K562 (cell line): ENCODE measurements at regions not wholly inside any gene's neighbourhood (a gene's known extent, or its start where the extent isn't known, plus 50 kb on each side); places are given as distances from the start of the nearest gene placed in this dataset.

Source experiments
- EP300 ChIP-seq: IDR thresholded peaks from 2 replicates; pipeline ENCODE4 v1.6.1; 2012; ENCODE audit warnings: low read length, improper control_type of control experiment
- FOXJ3 ChIP-seq: sonication (generic); formaldehyde crosslinking; IDR thresholded peaks from 2 replicates; pipeline ENCODE4 v1.4.0; 2020; ENCODE audit warnings: mild to moderate bottlenecking, missing genetic modification reagents
- HDAC1 ChIP-seq, 2 experiments: fragments of 450-650 bp; IDR thresholded peaks; 2 replicates each; pipeline ENCODE4 v1.6.1; 2016 to 2017; ENCODE audit warnings: inconsistent platforms in 1 of 2, mild to moderate bottlenecking in 1 of 2, moderate library complexity in 1 of 2
- MTA2 ChIP-seq: fragments of 450-650 bp; IDR thresholded peaks from 2 replicates; pipeline ENCODE4 v1.6.1; 2016; ENCODE audit warnings: low read depth
- NFE2L1 ChIP-seq: fragments of 450-650 bp; IDR thresholded peaks from 2 replicates; pipeline ENCODE4 v1.6.1; 2016; ENCODE audit warnings: missing genetic modification characterization, low read depth, mild to moderate bottlenecking, missing compliant biosample characterization, moderate library complexity, borderline replicate concordance
- RBFOX2 ChIP-seq: fragments of 200-400 bp; formaldehyde crosslinking; IDR thresholded peaks from 2 replicates; pipeline ENCODE4 v1.6.1; 2017; ENCODE audit warnings: low read depth, mild to moderate bottlenecking, low read length, moderate library complexity
- RBM14 ChIP-seq: fragments of 200-400 bp; formaldehyde crosslinking; IDR thresholded peaks from 2 replicates; pipeline ENCODE4 v1.6.1; 2018; ENCODE audit warnings: low read depth, mild to moderate bottlenecking, low read length, moderate library complexity, borderline replicate concordance; ENCODE audit not compliant: insufficient read depth
- SMAD2 ChIP-seq: fragments of 150-350 bp; IDR thresholded peaks from 2 replicates; pipeline ENCODE4 v1.6.1; 2014; ENCODE audit warnings: low read depth, mild to moderate bottlenecking, low read length
- SP2 ChIP-seq: IDR thresholded peaks from 2 replicates; pipeline ENCODE4 v1.6.1; 2011; ENCODE audit warnings: mild to moderate bottlenecking, low read depth, low read length, moderate library complexity; ENCODE audit not compliant: poor library complexity, severe bottlenecking; ENCODE audit errors: extremely low read depth
- ZNF253 ChIP-seq: fragments of 250-450 bp; sonication (Bioruptor Pico); conservative IDR thresholded peaks from 2 replicates; pipeline ENCODE4 v1.6.1; 2021; ENCODE audit warnings: mild to moderate bottlenecking
- TF ChIP-seq, protein P1 (sequence below), 2 experiments: fragments of 450-650 bp; IDR thresholded peaks; 2 replicates each; pipeline ENCODE4 v1.6.1; 2018; ENCODE audit warnings: mild to moderate bottlenecking in 2 of 2, low read depth in 1 of 2; ENCODE audit not compliant: partially characterized antibody in 2 of 2
- TF ChIP-seq, protein P2 (sequence below), 2 experiments: fragments of 450-650 bp in 1 of 2; sonication (generic) in 1 of 2; formaldehyde crosslinking; conservative IDR thresholded peaks; 2 replicates each; pipeline versions ENCODE4 v1.4.0 to v1.8.1; 2020 to 2022; ENCODE audit warnings: mild to moderate bottlenecking in 1 of 2, missing genetic modification reagents in 1 of 2
- TF ChIP-seq, protein P3 (sequence below), 2 experiments: fragments of 200-800 bp in 1 of 2; sonication (Bioruptor generic) in 1 of 2; sonication (generic) in 1 of 2; formaldehyde crosslinking in 1 of 2; IDR thresholded peaks in 1 of 2; conservative IDR thresholded peaks in 1 of 2; 2 replicates each; pipeline versions ENCODE4 v1.5.0 to v1.6.1; 2016 to 2020; ENCODE audit warnings: missing compliant biosample characterization in 1 of 2, missing genetic modification characterization in 1 of 2, missing genetic modification reagents in 1 of 2
- TF ChIP-seq, protein P4 (sequence below): sonication (generic); formaldehyde crosslinking; IDR thresholded peaks from 2 replicates; pipeline ENCODE4 v1.8.1; 2022; ENCODE audit warnings: missing genetic modification reagents
- TF ChIP-seq, protein P5 (sequence below): fragments of 250-450 bp; sonication (Bioruptor Pico); IDR thresholded peaks from 2 replicates; pipeline ENCODE4 v1.8.0; 2021; ENCODE audit warnings: mild to moderate bottlenecking, moderate library complexity

DNA sequence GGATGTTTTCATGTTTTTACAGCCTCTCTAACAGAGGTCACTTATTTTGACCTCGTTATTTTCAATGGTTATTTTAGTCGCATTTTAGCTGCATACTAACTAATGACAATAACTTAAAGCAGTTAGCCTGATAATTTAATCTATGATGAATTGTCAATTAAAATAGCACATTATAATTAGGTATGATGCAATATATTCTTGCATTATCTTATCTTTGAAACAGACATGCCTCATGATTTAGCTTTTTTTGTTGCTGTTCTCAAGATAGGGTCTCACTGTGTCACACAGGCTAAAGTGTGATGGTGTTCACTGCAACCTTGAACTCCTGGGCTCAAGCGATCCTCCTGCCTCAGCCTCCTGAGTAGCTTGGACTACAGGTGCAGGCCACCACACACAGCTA lies 126.4 kb downstream of the KBTBD2 start (continued):
- TF ChIP-seq, protein P1, sequence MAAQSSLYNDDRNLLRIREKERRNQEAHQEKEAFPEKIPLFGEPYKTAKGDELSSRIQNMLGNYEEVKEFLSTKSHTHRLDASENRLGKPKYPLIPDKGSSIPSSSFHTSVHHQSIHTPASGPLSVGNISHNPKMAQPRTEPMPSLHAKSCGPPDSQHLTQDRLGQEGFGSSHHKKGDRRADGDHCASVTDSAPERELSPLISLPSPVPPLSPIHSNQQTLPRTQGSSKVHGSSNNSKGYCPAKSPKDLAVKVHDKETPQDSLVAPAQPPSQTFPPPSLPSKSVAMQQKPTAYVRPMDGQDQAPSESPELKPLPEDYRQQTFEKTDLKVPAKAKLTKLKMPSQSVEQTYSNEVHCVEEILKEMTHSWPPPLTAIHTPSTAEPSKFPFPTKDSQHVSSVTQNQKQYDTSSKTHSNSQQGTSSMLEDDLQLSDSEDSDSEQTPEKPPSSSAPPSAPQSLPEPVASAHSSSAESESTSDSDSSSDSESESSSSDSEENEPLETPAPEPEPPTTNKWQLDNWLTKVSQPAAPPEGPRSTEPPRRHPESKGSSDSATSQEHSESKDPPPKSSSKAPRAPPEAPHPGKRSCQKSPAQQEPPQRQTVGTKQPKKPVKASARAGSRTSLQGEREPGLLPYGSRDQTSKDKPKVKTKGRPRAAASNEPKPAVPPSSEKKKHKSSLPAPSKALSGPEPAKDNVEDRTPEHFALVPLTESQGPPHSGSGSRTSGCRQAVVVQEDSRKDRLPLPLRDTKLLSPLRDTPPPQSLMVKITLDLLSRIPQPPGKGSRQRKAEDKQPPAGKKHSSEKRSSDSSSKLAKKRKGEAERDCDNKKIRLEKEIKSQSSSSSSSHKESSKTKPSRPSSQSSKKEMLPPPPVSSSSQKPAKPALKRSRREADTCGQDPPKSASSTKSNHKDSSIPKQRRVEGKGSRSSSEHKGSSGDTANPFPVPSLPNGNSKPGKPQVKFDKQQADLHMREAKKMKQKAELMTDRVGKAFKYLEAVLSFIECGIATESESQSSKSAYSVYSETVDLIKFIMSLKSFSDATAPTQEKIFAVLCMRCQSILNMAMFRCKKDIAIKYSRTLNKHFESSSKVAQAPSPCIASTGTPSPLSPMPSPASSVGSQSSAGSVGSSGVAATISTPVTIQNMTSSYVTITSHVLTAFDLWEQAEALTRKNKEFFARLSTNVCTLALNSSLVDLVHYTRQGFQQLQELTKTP (IDR thresholded peaks at IDR 0.05; ENCODE audit: low read depth in 1 of 2, partially characterized antibody in 2 of 2), result no peak
- TF ChIP-seq, protein P2, sequence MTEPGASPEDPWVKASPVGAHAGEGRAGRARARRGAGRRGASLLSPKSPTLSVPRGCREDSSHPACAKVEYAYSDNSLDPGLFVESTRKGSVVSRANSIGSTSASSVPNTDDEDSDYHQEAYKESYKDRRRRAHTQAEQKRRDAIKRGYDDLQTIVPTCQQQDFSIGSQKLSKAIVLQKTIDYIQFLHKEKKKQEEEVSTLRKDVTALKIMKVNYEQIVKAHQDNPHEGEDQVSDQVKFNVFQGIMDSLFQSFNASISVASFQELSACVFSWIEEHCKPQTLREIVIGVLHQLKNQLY (CRISPR knock-in tag; conservative IDR thresholded peaks at IDR 0.05), result no peak
- TF ChIP-seq RBM14 (no peak), EP300 (peak; percentile 17; the same call in 1 of the 2 replicates), ZNF253 (CRISPR knock-in tag) (no peak), HDAC1 (IDR thresholded peaks at IDR 0.05) (no peak), NFE2L1 (no peak), FOXJ3 (no peak), SP2 (no peak), RBFOX2 (no peak), MTA2 (no peak), SMAD2 (no peak)
- TF ChIP-seq, protein P3, sequence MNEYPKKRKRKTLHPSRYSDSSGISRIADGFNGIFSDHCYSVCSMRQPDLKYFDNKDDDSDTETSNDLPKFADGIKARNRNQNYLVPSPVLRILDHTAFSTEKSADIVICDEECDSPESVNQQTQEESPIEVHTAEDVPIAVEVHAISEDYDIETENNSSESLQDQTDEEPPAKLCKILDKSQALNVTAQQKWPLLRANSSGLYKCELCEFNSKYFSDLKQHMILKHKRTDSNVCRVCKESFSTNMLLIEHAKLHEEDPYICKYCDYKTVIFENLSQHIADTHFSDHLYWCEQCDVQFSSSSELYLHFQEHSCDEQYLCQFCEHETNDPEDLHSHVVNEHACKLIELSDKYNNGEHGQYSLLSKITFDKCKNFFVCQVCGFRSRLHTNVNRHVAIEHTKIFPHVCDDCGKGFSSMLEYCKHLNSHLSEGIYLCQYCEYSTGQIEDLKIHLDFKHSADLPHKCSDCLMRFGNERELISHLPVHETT (CRISPR knock-in tag; conservative IDR thresholded peaks at IDR 0.05 in 1 of 2, IDR thresholded peaks at IDR 0.05 in 1 of 2), result no peak
- TF ChIP-seq, protein P4, sequence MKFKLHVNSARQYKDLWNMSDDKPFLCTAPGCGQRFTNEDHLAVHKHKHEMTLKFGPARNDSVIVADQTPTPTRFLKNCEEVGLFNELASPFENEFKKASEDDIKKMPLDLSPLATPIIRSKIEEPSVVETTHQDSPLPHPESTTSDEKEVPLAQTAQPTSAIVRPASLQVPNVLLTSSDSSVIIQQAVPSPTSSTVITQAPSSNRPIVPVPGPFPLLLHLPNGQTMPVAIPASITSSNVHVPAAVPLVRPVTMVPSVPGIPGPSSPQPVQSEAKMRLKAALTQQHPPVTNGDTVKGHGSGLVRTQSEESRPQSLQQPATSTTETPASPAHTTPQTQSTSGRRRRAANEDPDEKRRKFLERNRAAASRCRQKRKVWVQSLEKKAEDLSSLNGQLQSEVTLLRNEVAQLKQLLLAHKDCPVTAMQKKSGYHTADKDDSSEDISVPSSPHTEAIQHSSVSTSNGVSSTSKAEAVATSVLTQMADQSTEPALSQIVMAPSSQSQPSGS (CRISPR knock-in tag), result no peak
- TF ChIP-seq, protein P5, sequence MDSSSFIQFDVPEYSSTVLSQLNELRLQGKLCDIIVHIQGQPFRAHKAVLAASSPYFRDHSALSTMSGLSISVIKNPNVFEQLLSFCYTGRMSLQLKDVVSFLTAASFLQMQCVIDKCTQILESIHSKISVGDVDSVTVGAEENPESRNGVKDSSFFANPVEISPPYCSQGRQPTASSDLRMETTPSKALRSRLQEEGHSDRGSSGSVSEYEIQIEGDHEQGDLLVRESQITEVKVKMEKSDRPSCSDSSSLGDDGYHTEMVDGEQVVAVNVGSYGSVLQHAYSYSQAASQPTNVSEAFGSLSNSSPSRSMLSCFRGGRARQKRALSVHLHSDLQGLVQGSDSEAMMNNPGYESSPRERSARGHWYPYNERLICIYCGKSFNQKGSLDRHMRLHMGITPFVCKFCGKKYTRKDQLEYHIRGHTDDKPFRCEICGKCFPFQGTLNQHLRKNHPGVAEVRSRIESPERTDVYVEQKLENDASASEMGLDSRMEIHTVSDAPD (CRISPR knock-in tag), result no peak
